Nephron progenitor cell (in vitro differentiated cells): ENCODE measurements at regions not wholly inside any gene's neighbourhood (a gene's known extent, or its start where the extent isn't known, plus 50 kb on each side); places are given as distances from the start of the nearest gene placed in this dataset.

Experiments used
- DNase-seq: peaks from one replicate; pipeline ENCODE4 v3.0.0; 2021
- H3K27ac Mint-ChIP-seq: 2 replicates; pipeline ENCODE4 v1.8.0; 2021; ENCODE audit warnings: mild to moderate bottlenecking, moderate library complexity, mixed read lengths
- H3K27me3 Mint-ChIP-seq: 2 replicates; pipeline ENCODE4 v1.8.0; 2021; ENCODE audit warnings: mild to moderate bottlenecking, low read depth, mixed read lengths; ENCODE audit not compliant: poor library complexity
- H3K36me3 Mint-ChIP-seq: 2 replicates; pipeline ENCODE4 v1.8.0; 2021; ENCODE audit warnings: low read depth, mixed read lengths
- H3K4me1 Mint-ChIP-seq: 2 replicates; pipeline ENCODE4 v1.8.0; 2021; ENCODE audit warnings: mixed read lengths
- H3K4me3 Mint-ChIP-seq: 2 replicates; pipeline ENCODE4 v1.8.0; 2021; ENCODE audit warnings: mild to moderate bottlenecking, moderate library complexity, mixed read lengths
- H3K9me3 Mint-ChIP-seq: 2 replicates; pipeline ENCODE4 v1.8.0; 2021; ENCODE audit warnings: mild to moderate bottlenecking, moderate library complexity, mixed read lengths
- CTCF ChIP-seq: fragments of 200-600 bp; sonication (generic); IDR thresholded peaks from 2 replicates; pipeline ENCODE4 v1.5.0; 2021; ENCODE audit warnings: antibody characterized with exemption

- no peak for TF ChIP-seq CTCF
- Mint-ChIP-seq H3K4me3 (no peak overlapping the region), H3K27me3 (no peaks in the 10 kb centered on the region), H3K4me1 (peaks cover 24% of the 10 kb centered on the region), H3K27ac (no peak overlapping the region), H3K36me3 (no peaks in the 10 kb centered on the region), H3K9me3 (peaks cover 14% of the 10 kb centered on the region)
- no peak for DNase-seq
Observed at GRCh38 chr6:105642708-105643107, 239.8 kb upstream of the PREP start.

- H3K36me3 Mint-ChIP-seq: no peaks in the 10 kb centered on the region
- no peak overlapping the region for H3K27ac Mint-ChIP-seq
- H3K27me3 Mint-ChIP-seq: no peaks in the 10 kb centered on the region
- H3K9me3 Mint-ChIP-seq: peaks cover 14% of the 10 kb centered on the region
- no peak for TF ChIP-seq CTCF
- H3K4me3 Mint-ChIP-seq: no peak overlapping the region
- no peak for DNase-seq
- peaks cover 18% of the 10 kb centered on the region for H3K4me1 Mint-ChIP-seq
Observed at GRCh38 chr6:105641504-105641903, 238.6 kb upstream of the PREP start.

GRCh38 chr6:105639124-105639523 lies 236.2 kb upstream of the PREP start:
- H3K27ac Mint-ChIP-seq: no peak overlapping the region
- no peak for TF ChIP-seq CTCF
- H3K9me3 Mint-ChIP-seq: peaks cover under 1% of the 10 kb centered on the region
- H3K36me3 Mint-ChIP-seq: no peaks in the 10 kb centered on the region
- no peak overlapping the region for H3K4me3 Mint-ChIP-seq
- peaks cover 2% of the 10 kb centered on the region for H3K4me1 Mint-ChIP-seq
- DNase-seq: no peak
- H3K27me3 Mint-ChIP-seq: no peaks in the 10 kb centered on the region

- no peak for TF ChIP-seq CTCF
- Mint-ChIP-seq H3K4me3 (no peak overlapping the region), H3K36me3 (no peaks in the 10 kb centered on the region), H3K27ac (no peak overlapping the region), H3K27me3 (peaks cover 5% of the 10 kb centered on the region), H3K9me3 (peaks cover 23% of the 10 kb centered on the region), H3K4me1 (peaks cover under 1% of the 10 kb centered on the region)
- DNase-seq: no peak
Observed at GRCh38 chr6:105633814-105634213, 230.9 kb upstream of the PREP start.

- no peak for DNase-seq
- peaks cover 6% of the 10 kb centered on the region for H3K27me3 Mint-ChIP-seq
- no peak for TF ChIP-seq CTCF
- peaks cover 21% of the 10 kb centered on the region for H3K4me1 Mint-ChIP-seq
- no peak overlapping the region for H3K27ac Mint-ChIP-seq
- H3K4me3 Mint-ChIP-seq: no peak overlapping the region
- no peaks in the 10 kb centered on the region for H3K36me3 Mint-ChIP-seq
- peaks cover 15% of the 10 kb centered on the region for H3K9me3 Mint-ChIP-seq
Observed at GRCh38 chr6:105628156-105628860, 225.4 kb upstream of the PREP start.
